Neural crest cell (in vitro differentiated cells): ENCODE measurements at regions not wholly inside any gene's neighbourhood (a gene's known extent, or its start where the extent isn't known, plus 50 kb on each side); places are given as distances from the start of the nearest gene placed in this dataset.

ENCODE experiments used
- DNase-seq: peaks from one replicate; pipeline ENCODE4 v3.0.0; 2021; ENCODE audit warnings: low read depth, mixed read lengths, low spot score
- H3K27ac Mint-ChIP-seq: one replicate; pipeline ENCODE4 v1.8.0; 2021; ENCODE audit warnings: mild to moderate bottlenecking, mixed read lengths; ENCODE audit not compliant: unreplicated experiment
- H3K27me3 Mint-ChIP-seq: 2 replicates; pipeline ENCODE4 v1.8.0; 2021; ENCODE audit warnings: low read depth, mild to moderate bottlenecking, mixed read lengths
- H3K36me3 Mint-ChIP-seq: 2 replicates; pipeline ENCODE4 v1.8.0; 2021; ENCODE audit warnings: low read depth, mild to moderate bottlenecking, mixed read lengths
- H3K4me1 Mint-ChIP-seq: 2 replicates; pipeline ENCODE4 v1.8.0; 2021; ENCODE audit warnings: mixed read lengths
- H3K4me3 Mint-ChIP-seq: one replicate; pipeline ENCODE4 v1.8.0; 2021; ENCODE audit warnings: mild to moderate bottlenecking, mixed read lengths
- H3K9me3 Mint-ChIP-seq: 2 replicates; pipeline ENCODE4 v1.8.0; 2021; ENCODE audit warnings: mixed read lengths
- CTCF ChIP-seq: fragments of 200-600 bp; sonication (generic); conservative IDR thresholded peaks from 2 replicates; pipeline ENCODE4 v1.5.0; 2021; ENCODE audit warnings: antibody characterized with exemption, mild to moderate bottlenecking

- no peak for TF ChIP-seq CTCF
- no peaks in the 10 kb centered on the region for H3K36me3 Mint-ChIP-seq
- peaks cover 13% of the 10 kb centered on the region for H3K4me1 Mint-ChIP-seq
- peaks cover 57% of the 10 kb centered on the region for H3K27me3 Mint-ChIP-seq
- H3K9me3 Mint-ChIP-seq = no peaks in the 10 kb centered on the region
- no peak overlapping the region for H3K27ac Mint-ChIP-seq
- DNase-seq = no peak
- H3K4me3 Mint-ChIP-seq = no peak overlapping the region
Measured at GRCh38 chr3:10759495-10759894, 56.5 kb upstream of the SLC6A11 start.

DNA sequence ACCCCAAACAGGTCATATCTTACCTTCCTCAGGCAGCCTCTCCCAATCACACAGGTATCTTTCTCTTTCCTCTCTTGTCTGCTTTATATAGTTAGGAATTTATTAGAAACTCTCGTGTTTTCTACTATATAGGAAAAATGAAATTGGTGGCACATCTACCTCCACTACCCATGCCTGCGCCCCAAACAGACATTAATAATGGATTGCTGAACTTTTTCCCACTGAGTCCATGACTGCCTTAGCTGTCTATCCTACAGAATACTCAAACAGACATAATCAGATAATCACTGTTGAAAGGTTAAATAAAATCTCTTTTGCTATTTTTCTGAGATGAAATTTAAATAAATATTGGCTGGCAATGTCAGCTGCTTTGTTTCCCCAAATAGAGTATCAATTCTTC, 55.8 kb upstream of the SLC6A11 start:
- H3K4me3 Mint-ChIP-seq = no peak overlapping the region
- peaks cover 13% of the 10 kb centered on the region for H3K4me1 Mint-ChIP-seq
- DNase-seq = no peak
- no peak overlapping the region for H3K27ac Mint-ChIP-seq
- H3K9me3 Mint-ChIP-seq = no peaks in the 10 kb centered on the region
- no peak for TF ChIP-seq CTCF
- no peaks in the 10 kb centered on the region for H3K36me3 Mint-ChIP-seq
- H3K27me3 Mint-ChIP-seq = peaks cover 50% of the 10 kb centered on the region

GRCh38 chr3:10761583-10761982, 54.4 kb upstream of the SLC6A11 start:
- H3K27ac Mint-ChIP-seq = no peak overlapping the region
- no peak for DNase-seq
- no peak overlapping the region for H3K4me3 Mint-ChIP-seq
- H3K27me3 Mint-ChIP-seq = peaks cover 36% of the 10 kb centered on the region
- peaks cover 13% of the 10 kb centered on the region for H3K4me1 Mint-ChIP-seq
- no peaks in the 10 kb centered on the region for H3K9me3 Mint-ChIP-seq
- H3K36me3 Mint-ChIP-seq = no peaks in the 10 kb centered on the region
- TF ChIP-seq CTCF = no peak

GRCh38 chr3:10762116-10762515, 53.9 kb upstream of the SLC6A11 start:
- Mint-ChIP-seq H3K4me3 (no peak overlapping the region), H3K27me3 (peaks cover 31% of the 10 kb centered on the region), H3K27ac (no peak overlapping the region), H3K9me3 (no peaks in the 10 kb centered on the region), H3K36me3 (no peaks in the 10 kb centered on the region), H3K4me1 (peaks cover 13% of the 10 kb centered on the region)
- no peak for DNase-seq
- TF ChIP-seq CTCF = no peak

- H3K9me3 Mint-ChIP-seq = no peaks in the 10 kb centered on the region
- H3K36me3 Mint-ChIP-seq = no peaks in the 10 kb centered on the region
- no peak overlapping the region for H3K4me3 Mint-ChIP-seq
- no peak overlapping the region for H3K27ac Mint-ChIP-seq
- peaks cover 25% of the 10 kb centered on the region for H3K27me3 Mint-ChIP-seq
- H3K4me1 Mint-ChIP-seq = peaks cover 13% of the 10 kb centered on the region
- TF ChIP-seq CTCF = no peak
- DNase-seq = no peak
Measured at GRCh38 chr3:10762611-10763247, 53.3 kb upstream of the SLC6A11 start.
